Activated effector memory CD4-positive, alpha-beta T cell treated with anti-CD3 and anti-CD28 coated beads, Interleukin-2, amount 50 U/mL, for 16 hours (primary cell): ENCODE measurements at regions not wholly inside any gene's neighbourhood (a gene's known extent, or its start where the extent isn't known, plus 50 kb on each side); places are given as distances from the start of the nearest gene placed in this dataset.
"Not testable (repeated sequence)": the region's sequence is repeated elsewhere in the genome, so short reads cannot be mapped to it uniquely, and the experiment has no call there.

Experiments
- DNase-seq: peaks from one replicate; pipeline ENCODE4 v3.0.0-alpha.2; 2020

DNA sequence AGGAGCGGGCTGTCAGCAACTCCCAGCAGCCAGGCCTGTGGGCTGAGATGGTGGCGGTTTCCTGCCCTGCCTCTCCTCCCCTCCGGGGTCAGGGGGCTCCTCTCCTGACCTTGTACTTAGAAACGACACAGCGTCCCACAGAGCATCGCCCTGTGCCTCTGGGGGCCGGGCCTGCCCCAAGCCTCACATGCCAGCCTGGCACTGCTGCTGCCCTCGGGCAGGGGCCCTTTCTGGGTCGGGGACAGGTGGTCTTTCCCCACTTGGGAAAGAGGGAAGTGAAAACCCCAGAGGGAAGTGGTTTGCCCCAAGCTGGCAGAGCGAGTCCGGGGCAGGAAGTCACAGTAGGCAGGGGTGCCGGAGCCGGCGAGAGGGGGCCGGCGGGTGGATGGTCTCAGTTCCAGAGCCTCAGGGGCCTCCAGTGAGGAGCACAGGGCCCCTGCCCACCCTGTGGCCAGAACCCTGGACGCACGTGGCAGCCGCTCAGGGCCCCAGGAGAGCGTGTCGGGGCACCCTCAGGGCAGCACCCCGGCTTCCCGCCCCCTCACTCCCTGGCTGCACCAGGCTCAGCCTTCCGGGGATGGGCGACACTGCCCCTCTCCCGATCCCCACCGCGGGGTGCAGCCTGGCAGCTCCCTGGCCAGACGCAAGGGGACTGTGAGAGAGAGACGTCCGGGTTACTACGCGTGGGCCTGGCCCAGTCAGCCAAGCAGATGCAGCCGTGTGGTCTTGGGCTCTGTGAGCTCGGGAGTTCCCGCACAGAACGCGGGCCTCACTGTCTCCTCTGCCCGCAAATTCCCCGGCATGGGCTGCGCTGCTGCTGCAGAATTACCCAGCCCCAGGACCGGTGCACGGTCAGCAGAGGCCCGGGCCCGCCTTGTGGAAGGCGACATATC is 4382.9 kb upstream of the TPTE start:
- not testable (repeated sequence) for DNase-seq

DNA sequence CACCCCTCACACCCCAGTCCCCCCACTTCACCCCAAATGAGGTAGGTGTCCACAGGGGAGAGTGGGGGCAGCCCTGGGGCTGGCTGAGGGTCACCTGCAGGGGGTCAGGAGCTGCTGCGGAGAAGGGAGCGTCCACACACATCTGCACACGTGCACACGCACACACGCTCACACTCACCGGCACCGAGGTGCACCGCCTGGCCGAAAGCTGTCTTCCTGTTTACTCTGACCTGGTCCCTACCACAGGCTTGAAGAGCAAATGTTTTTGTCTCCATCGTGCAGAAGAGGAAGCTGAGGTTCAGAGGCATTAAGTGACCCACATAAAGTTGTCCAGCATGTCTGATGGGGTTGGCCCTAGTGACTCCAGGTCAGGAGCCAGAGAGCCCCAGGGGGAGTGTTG is 4382.1 kb upstream of the TPTE start:
- DNase-seq, result not testable (repeated sequence)

DNA sequence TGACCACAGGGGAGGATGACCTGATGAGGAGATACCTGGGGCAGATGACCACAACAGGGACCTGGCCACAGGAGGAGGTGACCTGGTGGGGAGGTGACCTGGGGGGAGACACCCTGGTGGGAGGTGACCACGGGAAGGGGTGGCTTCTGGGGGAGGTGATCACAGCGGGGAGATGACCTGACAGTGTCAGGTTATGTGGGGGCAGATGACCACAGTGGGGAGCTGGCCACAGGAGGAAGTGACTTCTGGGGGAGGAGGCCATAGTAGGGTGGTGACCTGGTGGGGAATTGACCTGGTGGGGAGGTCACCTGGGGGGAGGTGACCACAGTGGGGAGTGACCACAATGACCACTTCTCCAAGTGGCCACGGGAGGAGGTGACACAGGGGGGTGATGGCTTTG is 4381.5 kb upstream of the TPTE start:
- DNase-seq, result not testable (repeated sequence)

DNA sequence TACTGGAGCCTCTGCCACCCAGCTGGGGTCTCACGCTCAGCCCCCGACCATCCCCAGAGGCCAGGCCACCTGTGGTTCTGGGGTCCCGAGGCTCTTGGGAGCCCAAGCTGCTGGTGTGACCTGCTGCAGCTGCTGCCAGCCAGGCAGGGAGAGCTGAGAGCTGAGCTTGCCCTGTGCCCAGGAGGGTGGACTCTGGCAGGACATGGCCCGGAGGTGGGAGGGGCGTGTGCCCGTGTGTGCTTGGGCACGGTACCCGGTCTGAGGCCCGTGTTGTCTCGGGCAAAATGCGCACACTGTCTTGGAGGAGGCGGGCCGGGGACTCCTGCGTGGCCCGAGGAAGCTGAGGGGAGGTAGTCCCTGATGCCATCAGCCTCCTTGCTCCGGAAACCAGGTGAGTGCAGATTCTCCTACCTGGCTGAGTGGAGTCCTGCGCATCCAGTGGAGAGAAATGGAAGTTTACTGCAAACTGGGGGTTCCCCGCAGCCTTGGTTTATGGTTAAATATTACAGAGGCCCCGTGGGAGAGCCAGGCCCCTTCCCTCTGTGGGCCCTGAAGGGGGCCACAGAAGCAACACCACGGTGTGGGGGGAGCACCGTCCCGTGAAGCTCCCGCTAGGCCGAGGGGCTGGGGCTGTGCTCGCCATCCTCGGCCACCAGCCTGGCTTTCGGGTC is 4380.8 kb upstream of the TPTE start:
- not testable (repeated sequence) for DNase-seq

DNA sequence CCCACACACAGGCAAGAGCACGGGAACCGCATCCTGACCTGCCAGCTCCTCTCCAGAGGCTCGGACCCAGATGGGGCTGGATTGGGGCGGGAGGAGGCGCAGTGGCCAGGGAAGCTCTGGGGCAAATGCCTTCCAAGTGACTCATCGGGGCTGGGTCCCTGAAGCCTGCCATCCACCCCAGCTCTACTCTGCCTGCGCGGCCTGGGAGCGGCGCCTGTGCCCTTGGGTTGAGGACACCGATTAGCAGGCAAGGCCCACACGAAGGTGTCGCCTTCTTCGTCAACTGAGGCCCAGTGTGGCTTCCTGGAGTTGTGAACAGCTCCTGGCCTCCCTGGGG is 4380.3 kb upstream of the TPTE start:
- DNase-seq, result not testable (repeated sequence)

DNA sequence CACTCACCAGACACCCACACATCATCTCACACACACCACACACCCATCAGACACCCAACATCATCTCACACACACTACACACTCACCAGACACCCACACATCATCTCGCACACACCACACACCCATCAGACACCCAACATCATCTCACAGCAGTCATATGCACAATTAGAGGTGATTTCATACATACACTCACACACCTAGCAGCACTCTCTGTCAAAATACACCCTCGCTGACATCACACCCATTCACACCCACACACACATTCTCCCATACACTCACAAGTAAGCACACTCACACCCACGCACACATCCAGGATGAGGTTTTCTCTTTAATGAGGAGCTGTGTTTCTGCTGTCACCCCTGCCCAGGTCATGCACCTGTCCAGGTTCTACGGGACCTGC is 4368.2 kb upstream of the TPTE start:
- DNase-seq, result not testable (repeated sequence)

DNA sequence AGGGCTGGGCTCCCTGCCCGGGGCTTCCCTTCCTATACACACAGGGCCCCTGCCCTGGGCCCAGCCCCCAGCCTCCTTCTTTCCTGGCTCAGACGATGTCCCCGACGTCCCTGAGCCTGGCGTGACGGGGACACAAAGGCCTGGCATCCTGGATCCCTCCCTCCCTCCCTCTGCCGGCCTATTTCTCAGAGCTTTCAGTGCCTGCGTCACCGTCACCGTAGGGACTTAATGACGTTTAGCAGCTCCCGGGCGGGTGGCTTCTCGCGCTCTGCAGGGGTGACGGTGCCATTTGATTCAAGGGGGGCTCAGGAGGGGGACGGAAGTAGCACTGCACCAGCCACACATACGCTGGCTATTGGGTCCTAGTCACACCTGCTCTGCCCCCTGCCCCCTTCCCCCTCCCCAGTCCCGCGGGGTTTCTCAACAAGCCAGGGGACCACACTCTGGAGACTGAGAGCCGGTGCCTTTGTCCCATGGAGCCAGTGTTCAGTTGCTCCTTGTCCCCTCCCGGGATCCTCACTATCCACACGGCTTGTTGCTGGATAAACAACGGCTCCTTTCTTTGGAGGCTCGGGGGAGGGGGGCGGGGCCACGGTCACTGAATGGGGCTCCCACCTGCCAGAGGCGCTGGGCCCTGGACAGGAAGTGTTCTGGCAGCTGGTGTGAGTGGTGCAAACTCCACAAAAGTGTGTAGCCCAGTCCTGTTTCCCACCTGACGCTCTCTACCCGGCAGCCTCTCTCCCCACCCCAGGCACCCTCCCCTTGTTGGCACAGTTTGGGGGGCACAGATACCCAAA is 4366.7 kb upstream of the TPTE start:
- DNase-seq, result not testable (repeated sequence)

DNA sequence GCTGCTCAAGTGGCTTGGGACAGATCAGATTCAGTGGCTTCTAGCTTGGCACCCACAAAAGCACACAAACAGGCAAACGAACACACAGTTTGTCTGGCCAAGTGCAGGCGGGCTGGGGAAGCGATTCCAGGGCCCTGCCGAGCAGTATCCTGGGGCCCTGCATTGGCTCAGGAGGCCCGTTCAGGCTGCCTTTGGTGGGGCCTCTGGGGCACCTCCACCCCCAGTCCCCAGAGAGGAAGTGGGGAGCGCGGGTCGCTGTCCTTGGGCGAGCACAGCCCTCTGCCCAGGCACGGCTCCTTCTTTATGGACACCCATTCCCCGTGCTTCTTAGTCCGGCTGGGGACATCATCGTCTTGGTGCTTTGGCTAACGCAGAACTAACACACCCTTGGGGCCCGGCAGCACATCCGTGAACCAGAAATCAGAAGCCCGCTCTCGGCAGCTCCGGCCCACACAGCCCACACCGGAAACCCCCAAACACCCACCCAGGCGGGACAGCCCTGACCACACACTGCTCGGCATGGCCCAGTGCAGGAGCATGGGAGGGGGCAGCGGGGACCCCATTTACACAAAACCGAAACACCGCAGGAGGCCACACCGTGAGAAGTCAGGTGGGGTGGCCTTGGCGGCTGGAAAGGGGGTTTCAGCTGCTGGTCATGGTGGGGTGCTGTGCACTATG is 4364.5 kb upstream of the TPTE start:
- DNase-seq, result not testable (repeated sequence)

DNA sequence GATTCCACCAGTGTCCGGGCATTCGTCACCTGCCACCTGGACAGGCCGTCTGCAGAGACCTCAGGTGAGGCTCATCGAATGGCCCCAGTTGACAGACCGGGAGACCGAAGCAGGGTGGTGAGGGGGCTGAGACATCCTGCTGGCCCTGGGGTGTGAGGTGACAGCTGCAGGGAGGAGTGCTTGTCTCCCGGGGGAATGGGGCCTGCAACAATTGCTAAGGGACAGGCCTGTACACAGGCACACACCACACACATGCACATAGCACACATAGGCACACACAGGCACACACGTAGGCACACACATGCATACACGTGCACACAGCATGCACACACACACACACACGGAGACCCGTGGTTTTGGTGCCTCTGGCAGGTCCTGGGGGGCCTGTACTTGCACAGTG is 4363.9 kb upstream of the TPTE start:
- not testable (repeated sequence) for DNase-seq

DNA sequence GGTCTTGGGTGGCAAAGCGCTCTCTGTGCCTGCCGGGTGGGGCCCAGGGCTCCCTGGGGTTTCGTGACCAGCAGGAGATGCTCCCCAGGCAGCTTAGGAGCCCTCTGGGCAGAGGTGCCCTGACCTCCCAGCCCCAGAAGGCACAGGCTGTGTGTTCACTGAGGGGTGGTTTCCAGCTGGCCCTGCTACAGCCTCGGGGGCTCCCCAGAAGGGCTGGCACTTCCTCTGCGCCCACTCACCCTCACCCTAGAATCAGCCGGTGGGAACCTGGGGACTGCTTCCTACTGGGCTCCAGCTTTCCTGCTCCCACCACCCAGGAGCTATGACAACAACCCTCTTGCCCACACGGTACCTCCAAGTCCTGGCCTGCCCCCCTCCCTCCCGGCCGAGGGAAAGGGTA is 4363.2 kb upstream of the TPTE start:
- DNase-seq, result not testable (repeated sequence)
